ENCODE measurements at regions not wholly inside any gene's neighbourhood (a gene's known extent, or its start where the extent isn't known, plus 50 kb on each side); places are given as distances from the start of the nearest gene placed in this dataset.
A peak's percentile ranks its signal among the peaks of the same experiment; 100 is the strongest.
"Not testable (repeated sequence)": the region's sequence is repeated elsewhere in the genome, so short reads cannot be mapped to it uniquely, and the experiment has no call there.

GRCh38 chr4:184280591-184281071 lies 63.0 kb upstream of the ENPP6 start:
- Histone ChIP-seq H3K4me3 (ENCODE audit: low read length in 3 of 3) (no peak overlapping the region), H3K9ac (ENCODE audit: low read length in 3 of 3) (no peak overlapping the region), H3K9me3 (ENCODE audit: control insufficient read depth in 2 of 3, insufficient read depth in 1 of 3, low read length in 3 of 3) (no peaks in the 10 kb centered on the region), H3K27ac (ENCODE audit: low read depth in 2 of 2, low read length in 2 of 2) (no peak overlapping the region), H3K36me3 (ENCODE audit: control insufficient read depth in 2 of 3, insufficient read depth in 3 of 3, low read length in 3 of 3) (no peaks in the 10 kb centered on the region), H3K4me1 (ENCODE audit: control insufficient read depth in 2 of 3, insufficient read depth in 2 of 3, low read depth in 1 of 3, low read length in 3 of 3) (no peaks in the 10 kb centered on the region), H3K27me3 (ENCODE audit: control insufficient read depth, insufficient read depth, low read length) (no peaks in the 10 kb centered on the region)
- no peak for DNase-seq
- FAIRE-seq: no peak
- intact Hi-C loops (cut with DNase I): no loop called here
- no peak for TF ChIP-seq CTCF (IDR thresholded peaks at IDR 0.05; ENCODE audit: borderline replicate concordance, extremely low read depth, insufficient read depth)

- no peaks in the 10 kb centered on the region for H3K36me3 ChIP-seq (ENCODE audit: control insufficient read depth in 2 of 3, insufficient read depth in 3 of 3, low read length in 3 of 3)
These were observed 62.5 kb upstream of the ENPP6 start for GRCh38 chr4:184280137-184280536.

DNA sequence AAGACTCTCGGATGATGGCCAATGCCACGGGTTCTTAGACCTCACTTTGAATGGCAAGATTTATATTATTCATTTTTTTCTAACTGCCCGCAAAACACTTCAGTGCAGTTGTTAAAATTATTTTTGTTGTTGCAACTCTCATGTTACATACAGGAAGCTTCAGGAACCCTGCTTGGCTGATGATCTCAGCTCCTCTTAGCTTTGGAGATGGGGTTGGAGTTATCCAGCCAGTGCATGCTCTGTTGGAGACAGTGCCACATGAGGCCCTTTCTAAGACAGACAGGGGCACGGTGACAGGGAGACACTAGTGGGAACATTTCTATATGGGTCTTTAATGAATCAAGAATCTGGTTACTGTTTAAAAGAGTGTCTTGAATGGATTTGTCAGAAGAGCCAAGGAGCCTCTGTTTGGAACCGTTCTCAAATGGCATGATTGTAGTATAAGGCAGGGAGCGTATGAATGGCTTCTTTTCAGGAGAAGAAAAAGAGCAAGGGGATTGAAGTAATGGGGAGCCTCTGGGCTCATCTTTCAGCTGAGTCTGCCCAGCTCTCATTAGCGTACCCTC lies 61.9 kb upstream of the ENPP6 start:
- Histone ChIP-seq H3K36me3 (ENCODE audit: control insufficient read depth in 2 of 3, insufficient read depth in 3 of 3, low read length in 3 of 3) (no peaks in the 10 kb centered on the region), H3K4me1 (ENCODE audit: control insufficient read depth in 2 of 3, insufficient read depth in 2 of 3, low read depth in 1 of 3, low read length in 3 of 3) (no peaks in the 10 kb centered on the region), H3K4me3 (ENCODE audit: low read length in 3 of 3) (no peak overlapping the region), H3K9ac (ENCODE audit: low read length in 3 of 3) (no peak overlapping the region), H3K27ac (ENCODE audit: low read depth in 2 of 2, low read length in 2 of 2) (no peak overlapping the region), H3K9me3 (ENCODE audit: control insufficient read depth in 2 of 3, insufficient read depth in 1 of 3, low read length in 3 of 3) (no peaks in the 10 kb centered on the region), H3K27me3 (ENCODE audit: control insufficient read depth, insufficient read depth, low read length) (no peaks in the 10 kb centered on the region)
- FAIRE-seq (no peak), DNase-seq (peak in 1 of 5 donors; percentile 13)
- no peak for TF ChIP-seq CTCF (IDR thresholded peaks at IDR 0.05; ENCODE audit: borderline replicate concordance, extremely low read depth, insufficient read depth)
- intact Hi-C loops (cut with DNase I): loop anchor here (10.0 kb wide), 1 partner anchor 265 kb away; no protein-coding TSS in a partner anchor

More at GRCh38 chr4:184280137-184280536, 62.5 kb upstream of the ENPP6 start:
- no peaks in the 10 kb centered on the region for H3K27me3 ChIP-seq (ENCODE audit: control insufficient read depth, insufficient read depth, low read length)
- no peak for FAIRE-seq
- TF ChIP-seq CTCF (IDR thresholded peaks at IDR 0.05; ENCODE audit: borderline replicate concordance, extremely low read depth, insufficient read depth): no peak
- H3K9me3 ChIP-seq (ENCODE audit: control insufficient read depth in 2 of 3, insufficient read depth in 1 of 3, low read length in 3 of 3): no peaks in the 10 kb centered on the region
- H3K4me3 ChIP-seq (ENCODE audit: low read length in 3 of 3): no peak overlapping the region
- H3K27ac ChIP-seq (ENCODE audit: low read depth in 2 of 2, low read length in 2 of 2): no peak overlapping the region
- H3K9ac ChIP-seq (ENCODE audit: low read length in 3 of 3): no peak overlapping the region
- no peak for DNase-seq
- intact Hi-C loops (cut with DNase I): no loop called here
- H3K4me1 ChIP-seq (ENCODE audit: control insufficient read depth in 2 of 3, insufficient read depth in 2 of 3, low read depth in 1 of 3, low read length in 3 of 3): no peaks in the 10 kb centered on the region

DNA sequence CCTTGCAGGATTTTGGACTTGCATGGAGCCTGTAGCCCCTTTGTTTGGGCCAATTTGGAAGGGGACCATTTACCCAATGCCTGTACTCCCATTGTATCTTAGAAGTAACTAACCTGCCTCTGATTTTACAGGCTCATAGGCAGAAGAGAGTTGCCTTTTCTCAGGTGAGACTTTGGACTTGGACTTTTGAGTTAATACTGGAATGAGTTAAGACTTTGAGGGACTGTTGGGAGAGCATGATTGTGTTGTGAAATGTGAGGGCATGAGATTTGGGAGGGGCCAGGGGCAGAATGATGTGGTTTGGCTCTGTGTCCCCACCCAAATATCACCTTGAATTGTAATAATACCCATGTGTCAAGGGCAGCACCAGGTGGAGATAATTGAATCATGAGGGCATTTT lies 60.1 kb upstream of the ENPP6 start:
- not testable (repeated sequence) for H3K27me3 ChIP-seq (ENCODE audit: control insufficient read depth, insufficient read depth, low read length); H3K27ac ChIP-seq (ENCODE audit: low read depth in 2 of 2, low read length in 2 of 2); H3K4me1 ChIP-seq (ENCODE audit: control insufficient read depth in 2 of 3, insufficient read depth in 2 of 3, low read depth in 1 of 3, low read length in 3 of 3); H3K9me3 ChIP-seq (ENCODE audit: control insufficient read depth in 2 of 3, insufficient read depth in 1 of 3, low read length in 3 of 3); H3K4me3 ChIP-seq (ENCODE audit: low read length in 3 of 3); FAIRE-seq; H3K36me3 ChIP-seq (ENCODE audit: control insufficient read depth in 2 of 3, insufficient read depth in 3 of 3, low read length in 3 of 3); H3K9ac ChIP-seq (ENCODE audit: low read length in 3 of 3)
- peak in 1 of 5 donors; percentile 5 for DNase-seq
- intact Hi-C loops (cut with DNase I): loop anchor here (10.0 kb wide), 1 partner anchor 267 kb away; no protein-coding TSS in a partner anchor

DNA sequence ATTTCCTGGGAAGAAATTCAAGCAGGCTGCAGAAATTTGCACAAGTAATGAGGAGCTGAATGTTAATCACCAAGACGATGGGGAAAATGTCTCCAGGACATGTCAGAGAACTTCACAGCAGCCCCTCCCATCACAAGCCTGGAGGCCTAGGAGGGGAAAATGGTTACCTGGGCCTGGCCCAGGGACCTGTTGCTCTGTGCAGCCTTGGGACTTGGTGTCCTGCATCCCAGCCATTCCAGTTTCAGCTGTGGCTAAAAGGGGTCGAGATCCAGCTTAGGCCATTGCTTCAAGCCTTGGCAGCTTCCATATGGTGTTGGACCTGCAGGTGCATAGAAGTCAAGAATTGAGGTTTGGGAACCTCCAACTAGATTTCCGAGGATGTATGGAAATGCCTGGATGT lies 59.3 kb upstream of the ENPP6 start:
- peak in 1 of 5 donors; percentile 13 for DNase-seq
- not testable (repeated sequence) for H3K4me1 ChIP-seq (ENCODE audit: control insufficient read depth in 2 of 3, insufficient read depth in 2 of 3, low read depth in 1 of 3, low read length in 3 of 3); H3K27me3 ChIP-seq (ENCODE audit: control insufficient read depth, insufficient read depth, low read length); H3K9me3 ChIP-seq (ENCODE audit: control insufficient read depth in 2 of 3, insufficient read depth in 1 of 3, low read length in 3 of 3); H3K4me3 ChIP-seq (ENCODE audit: low read length in 3 of 3); H3K9ac ChIP-seq (ENCODE audit: low read length in 3 of 3); H3K36me3 ChIP-seq (ENCODE audit: control insufficient read depth in 2 of 3, insufficient read depth in 3 of 3, low read length in 3 of 3); H3K27ac ChIP-seq (ENCODE audit: low read depth in 2 of 2, low read length in 2 of 2); FAIRE-seq
- intact Hi-C loops (cut with DNase I): loop anchor here (10.0 kb wide), 1 partner anchor 268 kb away; no protein-coding TSS in a partner anchor

DNA sequence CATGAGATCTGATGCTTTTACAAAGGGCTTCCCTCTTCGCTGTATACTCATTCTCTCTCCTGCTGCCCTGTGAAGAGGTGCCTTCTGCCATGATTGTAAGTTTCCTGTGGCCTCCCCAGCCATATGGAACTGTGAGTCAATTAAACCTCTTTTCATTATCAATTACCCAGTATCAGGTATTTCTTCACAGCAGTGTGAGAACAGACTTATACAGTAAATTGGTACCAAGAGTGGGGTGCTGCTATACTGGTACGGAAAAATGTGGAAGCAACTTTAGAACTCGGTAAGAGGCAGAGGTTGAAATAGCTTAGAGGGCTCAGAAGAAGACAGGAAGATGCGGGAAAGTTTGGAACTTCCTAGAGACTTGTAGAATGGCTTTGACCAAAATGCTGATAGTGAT lies 58.7 kb upstream of the ENPP6 start:
- H3K9ac ChIP-seq (ENCODE audit: low read length in 3 of 3); H3K4me3 ChIP-seq (ENCODE audit: low read length in 3 of 3); H3K36me3 ChIP-seq (ENCODE audit: control insufficient read depth in 2 of 3, insufficient read depth in 3 of 3, low read length in 3 of 3); H3K27ac ChIP-seq (ENCODE audit: low read depth in 2 of 2, low read length in 2 of 2); FAIRE-seq; H3K9me3 ChIP-seq (ENCODE audit: control insufficient read depth in 2 of 3, insufficient read depth in 1 of 3, low read length in 3 of 3); H3K4me1 ChIP-seq (ENCODE audit: control insufficient read depth in 2 of 3, insufficient read depth in 2 of 3, low read depth in 1 of 3, low read length in 3 of 3); DNase-seq; H3K27me3 ChIP-seq (ENCODE audit: control insufficient read depth, insufficient read depth, low read length): not testable (repeated sequence)
- intact Hi-C loops (cut with DNase I): loop anchor here (10.0 kb wide), 1 partner anchor 268 kb away; no protein-coding TSS in a partner anchor

Measured in kidney (tissue), 13 donors.